Stimulated activated naive CD4-positive, alpha-beta T cell (primary cell): ENCODE measurements at regions not wholly inside any gene's neighbourhood (a gene's known extent, or its start where the extent isn't known, plus 50 kb on each side); places are given as distances from the start of the nearest gene placed in this dataset.
"Not testable (repeated sequence)": the region's sequence is repeated elsewhere in the genome, so short reads cannot be mapped to it uniquely, and the experiment has no call there.

Experiments
- DNase-seq, 6 experiments: peaks; one replicate each; lab custom pipeline; 2025; lab: John Stamatoyannopoulos, UW

DNA sequence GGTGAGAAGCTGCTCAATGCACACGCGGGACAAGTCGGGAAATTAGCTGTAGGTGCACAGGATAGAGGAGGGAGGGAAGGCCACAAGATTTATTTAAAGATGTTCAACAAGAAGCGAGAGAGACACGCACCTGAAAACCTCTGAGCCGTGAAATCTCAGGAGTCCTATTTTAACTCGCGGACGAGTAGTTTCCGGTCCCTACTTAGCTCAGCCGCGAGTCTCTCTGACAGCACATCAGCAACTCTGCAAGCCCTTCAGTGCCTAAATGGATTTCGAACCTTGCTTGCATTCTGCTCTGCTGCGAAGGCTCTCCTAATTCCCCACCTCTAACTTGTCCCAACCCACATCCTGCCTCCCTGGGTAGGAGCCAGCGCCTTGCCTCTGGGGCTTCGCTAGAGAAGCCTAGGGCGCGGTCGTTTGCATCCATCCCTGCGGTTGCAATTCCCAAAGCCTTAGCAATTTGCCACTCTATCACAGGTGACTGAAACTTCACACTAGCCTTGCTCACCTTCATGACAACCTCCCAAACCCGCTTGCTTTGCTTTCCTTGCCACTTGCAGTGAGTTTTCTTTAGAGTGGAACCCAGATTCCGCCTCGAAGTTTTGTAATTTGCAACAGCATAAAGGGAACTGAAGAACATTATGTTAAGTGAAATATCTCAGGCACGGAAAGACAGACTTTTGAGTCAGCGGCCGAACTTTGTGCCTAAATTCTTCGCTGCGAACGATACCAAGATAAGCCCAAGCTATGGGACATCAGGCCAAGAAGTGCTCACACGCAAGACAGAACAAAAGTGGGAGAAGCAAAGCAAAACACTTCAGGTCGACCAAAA lies 202.8 kb downstream of the KDM5D start:
- DNase-seq, result no peak

- DNase-seq, result not testable (repeated sequence)
Observed at GRCh38 chrY:19535697-19536096, 208.8 kb downstream of the KDM5D start.

DNA sequence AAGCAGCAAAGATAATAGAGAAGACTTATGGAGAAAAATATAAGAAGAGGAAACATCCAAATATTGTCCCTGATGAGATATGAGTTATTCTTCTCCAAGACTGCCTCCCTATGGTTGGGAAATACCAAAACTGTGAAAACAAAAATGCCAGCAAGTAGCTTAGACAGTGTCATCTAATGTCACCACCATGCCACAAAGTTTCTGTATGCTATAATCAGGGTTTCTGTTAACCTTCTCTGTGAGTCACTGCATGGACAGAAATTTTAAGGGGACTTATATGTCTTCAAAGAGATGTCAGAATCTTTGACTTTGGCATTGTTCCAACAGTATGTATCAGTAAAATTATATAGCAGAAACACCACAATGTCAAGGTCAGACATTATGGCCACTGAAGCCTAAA lies 222.6 kb downstream of the KDM5D start:
- no peak for DNase-seq

GRCh38 chrY:19503092-19503449 lies 241.5 kb downstream of the KDM5D start:
- peak in 3 of 6 experiments; percentile 13 to 30 (median 29) for DNase-seq

DNA sequence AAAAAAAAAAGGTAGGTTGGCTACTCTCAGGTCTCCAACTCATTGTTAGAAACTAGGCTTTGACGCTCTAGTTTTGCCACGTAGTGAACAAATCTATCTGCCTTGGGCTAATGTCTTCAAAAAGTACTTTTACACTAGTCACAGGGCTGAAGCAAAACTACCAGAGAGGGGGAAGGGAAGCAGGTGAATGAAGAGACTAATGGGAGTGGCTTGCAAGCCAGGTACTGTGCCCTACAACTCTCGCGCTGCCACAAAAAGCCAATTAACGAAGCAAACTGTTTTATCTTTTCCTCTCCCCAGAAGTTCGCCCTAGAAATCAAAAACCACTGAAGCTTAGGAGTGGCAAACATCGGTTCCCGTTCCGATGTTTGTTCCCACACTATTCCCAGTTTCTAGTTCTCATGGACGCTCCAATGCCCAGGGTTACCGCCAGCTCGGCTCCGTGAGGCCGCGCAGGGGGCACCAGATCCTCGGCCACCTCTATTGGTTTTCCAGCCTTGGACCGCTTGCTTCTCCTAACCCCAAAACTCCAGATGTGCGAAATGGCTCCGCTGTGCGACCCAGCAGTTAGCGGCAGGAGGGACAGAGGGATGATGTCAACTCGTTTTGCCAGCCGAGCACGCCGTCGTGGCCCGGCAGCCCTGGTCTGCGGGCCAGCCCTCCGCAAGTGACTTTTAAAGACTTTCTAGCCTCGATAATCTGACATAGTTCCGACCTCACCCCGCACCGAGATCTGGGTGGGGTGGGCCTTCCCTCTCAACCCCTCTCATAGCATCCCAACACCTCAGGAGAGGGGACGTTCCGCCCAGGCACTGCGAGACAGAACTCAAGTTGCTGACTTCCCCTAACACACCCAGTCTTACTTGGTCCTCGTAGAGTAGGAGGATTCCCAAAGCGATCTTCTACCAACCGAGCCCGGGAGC lies 242.1 kb downstream of the KDM5D start:
- DNase-seq, result peak in 3 of 6 experiments; percentile 1 to 32 (median 5)

DNA sequence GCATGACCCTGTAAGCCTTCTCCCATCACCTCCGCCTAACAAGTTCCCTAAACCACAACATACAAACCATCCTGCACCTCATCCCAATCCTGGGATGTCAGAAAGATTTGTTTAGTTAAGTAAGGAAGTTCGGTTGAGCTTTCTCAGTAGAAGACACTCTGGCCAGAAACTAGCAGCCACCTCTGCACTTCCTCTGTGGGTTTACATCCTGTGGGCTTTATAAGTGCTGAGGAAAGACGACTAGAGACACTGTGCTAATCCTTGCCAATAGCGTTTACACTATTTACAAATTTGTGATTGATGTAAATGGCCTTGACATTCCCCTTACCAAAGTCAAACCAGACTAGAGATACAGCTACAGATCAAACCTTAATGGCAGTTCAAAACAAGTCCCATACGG lies 246.0 kb downstream of the KDM5D start:
- DNase-seq, result no peak

- no peak for DNase-seq
Observed at GRCh38 chrY:19487494-19487893, 257.0 kb downstream of the KDM5D start.

GRCh38 chrY:19484997-19485396 lies 259.5 kb downstream of the KDM5D start:
- DNase-seq, result no peak

- no peak for DNase-seq
Observed at GRCh38 chrY:19479141-19479540, 265.4 kb downstream of the KDM5D start.

DNA sequence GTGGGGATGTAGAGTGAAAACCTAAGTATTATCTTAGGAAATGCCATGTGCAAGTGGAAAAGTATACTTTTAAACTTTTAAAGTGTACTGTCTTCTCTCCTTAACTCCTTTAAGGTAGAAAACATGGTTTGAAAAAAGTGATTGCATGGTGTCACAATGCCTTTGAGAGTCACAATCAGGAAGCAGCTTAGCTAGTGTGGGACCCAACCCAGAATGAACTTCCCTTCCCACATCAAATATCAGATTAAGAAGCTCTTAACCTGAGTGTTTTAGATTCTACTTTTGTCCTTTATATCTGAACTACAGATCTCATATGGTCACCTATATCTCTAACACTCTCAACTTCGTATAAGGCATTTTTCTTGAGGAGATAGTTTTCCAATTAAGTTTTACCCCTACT lies 266.6 kb downstream of the KDM5D start:
- no peak for DNase-seq

- DNase-seq, result no peak
Observed at GRCh38 chrY:19465809-19466208, 278.7 kb downstream of the KDM5D start.

- DNase-seq, result no peak
Observed at GRCh38 chrY:19456855-19457448, 287.6 kb downstream of the KDM5D start.

GRCh38 chrY:19433059-19433458 lies 311.5 kb downstream of the KDM5D start:
- peak in 2 of 6 experiments; percentile 0 to 21 for DNase-seq

GRCh38 chrY:19427736-19428518 lies 316.6 kb downstream of the KDM5D start:
- DNase-seq, result no peak

- not testable (repeated sequence) for DNase-seq
Observed at GRCh38 chrY:19427191-19427590, 317.3 kb downstream of the KDM5D start.

DNA sequence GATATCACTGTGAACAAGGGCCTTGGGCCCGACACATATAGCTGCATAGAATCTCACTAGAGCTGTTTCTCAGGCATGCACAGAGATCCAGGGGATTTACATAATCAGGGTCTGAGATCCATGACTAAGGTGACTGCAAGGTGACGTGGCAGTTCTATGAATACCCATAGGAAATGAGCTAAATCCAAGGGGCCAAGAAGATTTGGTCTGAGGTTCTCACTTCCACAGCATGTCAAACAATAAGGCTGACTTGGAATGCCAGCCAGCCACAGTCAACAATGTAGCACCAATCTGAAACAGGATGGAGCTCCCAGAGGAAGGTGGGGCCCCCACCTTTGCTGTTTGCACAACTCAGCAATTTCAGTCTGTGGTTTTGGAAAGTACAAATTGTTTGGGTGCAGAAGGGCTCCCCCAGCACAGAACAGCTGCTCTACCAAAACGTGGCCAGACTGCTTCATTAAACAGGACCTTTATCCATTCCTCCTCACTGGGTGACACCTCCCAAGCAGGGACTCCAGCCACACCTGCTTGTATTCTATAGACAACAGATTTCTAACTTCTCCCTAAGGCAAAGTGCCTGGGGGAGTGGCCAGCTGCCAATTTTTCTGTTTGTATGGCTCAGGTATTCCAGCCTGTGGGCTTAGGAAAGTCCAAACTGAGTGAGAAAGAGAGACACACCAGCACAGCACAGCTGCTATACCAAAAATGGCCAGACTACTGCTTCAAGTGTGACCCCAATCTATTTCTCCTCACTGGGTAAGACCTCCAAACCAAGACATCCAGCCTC lies 333.4 kb downstream of the KDM5D start:
- DNase-seq, result no peak

DNA sequence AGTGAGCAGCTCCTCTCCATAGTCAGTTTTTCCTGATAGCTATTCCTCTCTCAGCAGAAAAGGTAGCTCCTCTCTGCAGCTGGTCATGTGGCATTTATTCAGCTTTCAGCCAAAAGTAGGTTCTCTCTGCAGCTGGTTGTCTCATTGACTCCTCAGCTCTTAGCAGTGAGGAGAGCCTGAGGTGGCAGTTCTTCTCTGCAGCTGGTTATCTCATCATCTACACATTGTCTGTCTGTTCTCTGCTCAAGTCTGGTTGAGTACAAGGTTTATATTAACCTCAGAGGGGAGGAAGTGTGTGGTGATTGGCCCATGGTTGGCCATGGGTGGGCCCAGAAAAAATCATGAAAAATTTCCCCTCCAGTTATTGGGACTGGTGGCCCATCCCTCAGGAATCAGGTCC lies 338.3 kb downstream of the KDM5D start:
- DNase-seq, result no peak

GRCh38 chrY:19405598-19405997 lies 338.9 kb downstream of the KDM5D start:
- DNase-seq, result no peak

DNA sequence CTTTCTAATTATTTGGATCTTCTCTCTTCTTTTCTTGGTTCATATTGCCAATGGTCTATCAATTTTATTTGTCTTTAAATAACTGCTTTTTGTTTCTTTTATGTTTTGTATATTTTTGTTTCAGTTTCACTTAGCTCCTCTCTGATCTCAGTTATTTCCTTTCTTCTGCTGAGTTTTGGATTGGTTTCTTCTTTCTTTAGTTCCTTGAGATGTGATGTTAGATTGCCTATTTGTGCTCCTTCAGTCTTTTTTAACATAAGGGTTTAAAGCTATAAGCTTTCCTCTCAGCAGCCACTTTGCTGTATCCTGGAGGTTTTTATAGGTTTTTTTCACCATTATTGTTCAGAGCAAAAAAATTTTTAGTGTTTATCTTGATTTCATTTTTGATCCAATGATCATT lies 351.6 kb downstream of the KDM5D start:
- peak in 1 of 6 experiments; percentile 14 for DNase-seq

- DNase-seq, result peak in 1 of 6 experiments; percentile 40
Observed at GRCh38 chrY:19391922-19392321, 352.6 kb downstream of the KDM5D start.

DNA sequence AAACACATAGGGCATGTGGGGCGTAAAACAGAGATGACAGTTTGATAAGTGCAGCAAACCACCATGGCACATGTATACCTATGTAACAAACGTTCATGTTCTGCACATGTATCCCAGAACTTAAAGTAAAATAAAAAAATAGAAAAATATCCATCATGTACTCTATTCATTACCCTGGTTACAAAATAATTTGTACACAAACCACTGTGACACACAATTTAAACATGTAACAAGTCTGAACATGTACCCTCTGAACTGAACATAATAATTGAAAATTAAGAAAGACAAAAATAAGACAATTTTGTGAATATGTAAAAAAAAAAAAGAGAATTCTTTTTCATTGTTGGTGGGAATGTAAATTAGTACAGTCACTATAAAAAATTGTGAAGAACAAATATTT lies 379.2 kb downstream of the KDM5D start:
- no peak for DNase-seq
